ENCODE measurements at regions not wholly inside any gene's neighbourhood (a gene's known extent, or its start where the extent isn't known, plus 50 kb on each side); places are given as distances from the start of the nearest gene placed in this dataset.

DNA sequence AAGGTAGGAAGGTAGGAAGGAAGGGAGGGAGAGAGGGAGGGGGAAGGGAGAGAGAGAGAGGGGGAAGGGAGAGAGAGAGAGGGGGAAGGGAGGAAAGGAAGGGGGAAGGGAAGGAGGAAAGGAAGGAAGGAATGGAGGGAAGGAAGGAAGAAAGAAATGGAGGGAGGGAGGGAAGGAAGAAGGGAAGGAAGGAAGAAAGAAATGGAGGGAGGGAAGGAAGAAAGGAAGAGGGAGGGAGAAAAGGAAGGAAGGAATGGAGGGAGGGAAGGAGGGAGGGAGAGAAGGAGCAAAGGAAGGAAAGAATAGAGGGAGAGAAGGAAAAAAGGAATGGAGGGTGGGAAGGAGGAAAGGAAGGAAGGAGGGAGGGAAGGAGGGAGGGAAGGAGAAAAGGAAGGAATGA lies 176.4 kb upstream of the PTER start:
- no peaks in the 10 kb centered on the region for H3K4me1 Mint-ChIP-seq
- CTCF ChIA-PET: no interaction called here
- no peak overlapping the region for H3K27ac Mint-ChIP-seq
- no peaks in the 10 kb centered on the region for H3K36me3 Mint-ChIP-seq (ENCODE audit: low read depth)
- DNase-seq (no peak), ATAC-seq (ENCODE audit: low read depth) (no peak)
- H3K27me3 Mint-ChIP-seq: no peaks in the 10 kb centered on the region
- TF ChIP-seq CTCF (IDR thresholded peaks at IDR 0.05): no peak
- no peak overlapping the region for H3K4me3 Mint-ChIP-seq
- POLR2A ChIA-PET: no interaction called here
- intact Hi-C loops (cut with micrococcal nuclease): no loop called here
- H3K9me3 Mint-ChIP-seq: peaks cover 5% of the 10 kb centered on the region

- H3K9me3 Mint-ChIP-seq: peaks cover 4% of the 10 kb centered on the region
- no peak overlapping the region for H3K27ac Mint-ChIP-seq
- no peak for DNase-seq
- H3K4me3 Mint-ChIP-seq: no peak overlapping the region
- ChIA-PET CTCF (no interaction called here), POLR2A (no interaction called here)
- no peak for TF ChIP-seq CTCF (IDR thresholded peaks at IDR 0.05)
- H3K36me3 Mint-ChIP-seq (ENCODE audit: low read depth): no peaks in the 10 kb centered on the region
- no peaks in the 10 kb centered on the region for H3K4me1 Mint-ChIP-seq
- ATAC-seq (ENCODE audit: low read depth): no peak
- no peaks in the 10 kb centered on the region for H3K27me3 Mint-ChIP-seq
- intact Hi-C loops (cut with micrococcal nuclease): no loop called here
Observed at GRCh38 chr10:16271571-16271970, 165.2 kb upstream of the PTER start.

- H3K4me3 Mint-ChIP-seq: no peak overlapping the region
- H3K4me1 Mint-ChIP-seq: no peaks in the 10 kb centered on the region
- intact Hi-C loops (cut with micrococcal nuclease): no loop called here
- no peak for ATAC-seq (ENCODE audit: low read depth)
- TF ChIP-seq CTCF (IDR thresholded peaks at IDR 0.05): no peak
- no peaks in the 10 kb centered on the region for H3K27me3 Mint-ChIP-seq
- no peaks in the 10 kb centered on the region for H3K36me3 Mint-ChIP-seq (ENCODE audit: low read depth)
- ChIA-PET CTCF (no interaction called here), POLR2A (no interaction called here)
- no peak overlapping the region for H3K27ac Mint-ChIP-seq
- no peak for DNase-seq
- peaks cover 2% of the 10 kb centered on the region for H3K9me3 Mint-ChIP-seq
Observed at GRCh38 chr10:16274911-16275310, 161.9 kb upstream of the PTER start.

DNA sequence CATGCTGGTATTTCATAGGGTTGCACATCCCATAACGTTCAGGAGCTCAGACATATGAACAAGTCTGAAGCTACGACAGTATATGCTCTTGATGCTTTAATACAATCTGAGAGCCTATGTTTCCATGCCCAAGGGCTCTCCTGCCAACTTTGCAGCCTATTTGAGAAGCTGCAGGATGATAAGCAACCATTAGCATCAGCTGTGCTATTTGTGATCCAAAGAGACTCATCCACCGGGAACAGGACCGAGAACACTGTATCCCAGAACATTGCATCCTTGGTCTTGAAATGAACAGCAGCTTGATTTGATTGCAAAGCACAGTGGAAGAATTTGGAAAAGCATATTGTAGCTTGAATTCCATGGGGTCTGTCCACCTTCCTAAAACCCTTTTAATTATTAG lies 156.2 kb upstream of the PTER start:
- DNase-seq (no peak), ATAC-seq (ENCODE audit: low read depth) (no peak)
- intact Hi-C loops (cut with micrococcal nuclease): no loop called here
- H3K4me1 Mint-ChIP-seq: no peaks in the 10 kb centered on the region
- ChIA-PET CTCF (no interaction called here), POLR2A (no interaction called here)
- no peak overlapping the region for H3K27ac Mint-ChIP-seq
- H3K4me3 Mint-ChIP-seq: no peak overlapping the region
- peaks cover 2% of the 10 kb centered on the region for H3K9me3 Mint-ChIP-seq
- no peak for TF ChIP-seq CTCF (IDR thresholded peaks at IDR 0.05)
- H3K36me3 Mint-ChIP-seq (ENCODE audit: low read depth): no peaks in the 10 kb centered on the region
- H3K27me3 Mint-ChIP-seq: no peaks in the 10 kb centered on the region

GRCh38 chr10:16292366-16292765 lies 144.4 kb upstream of the PTER start:
- Mint-ChIP-seq H3K27me3 (no peaks in the 10 kb centered on the region), H3K4me1 (no peaks in the 10 kb centered on the region), H3K27ac (no peak overlapping the region), H3K4me3 (no peak overlapping the region), H3K36me3 (ENCODE audit: low read depth) (no peaks in the 10 kb centered on the region), H3K9me3 (peaks cover 3% of the 10 kb centered on the region)
- intact Hi-C loops (cut with micrococcal nuclease): no loop called here
- no peak for TF ChIP-seq CTCF (IDR thresholded peaks at IDR 0.05)
- DNase-seq: no peak
- ChIA-PET POLR2A (no interaction called here), CTCF (no interaction called here)
- ATAC-seq (ENCODE audit: low read depth): no peak

All from activated B cell treated with CpG ODN at 0.5 μM for 24 hours (primary cell).